ENCODE measurements at regions not wholly inside any gene's neighbourhood (a gene's known extent, or its start where the extent isn't known, plus 50 kb on each side); places are given as distances from the start of the nearest gene placed in this dataset.

GRCh38 chr10:130737186-130737585 lies 574.3 kb downstream of the TCERG1L start:
- TF ChIP-seq EZH2 (IDR thresholded peaks at IDR 0.05; ENCODE audit: low read length, unreplicated experiment) (no peak), EZH2phosphoT487 (IDR thresholded peaks at IDR 0.05; ENCODE audit: borderline replicate concordance, low read length) (no peak)
- TF ChIP-seq, protein P1, sequence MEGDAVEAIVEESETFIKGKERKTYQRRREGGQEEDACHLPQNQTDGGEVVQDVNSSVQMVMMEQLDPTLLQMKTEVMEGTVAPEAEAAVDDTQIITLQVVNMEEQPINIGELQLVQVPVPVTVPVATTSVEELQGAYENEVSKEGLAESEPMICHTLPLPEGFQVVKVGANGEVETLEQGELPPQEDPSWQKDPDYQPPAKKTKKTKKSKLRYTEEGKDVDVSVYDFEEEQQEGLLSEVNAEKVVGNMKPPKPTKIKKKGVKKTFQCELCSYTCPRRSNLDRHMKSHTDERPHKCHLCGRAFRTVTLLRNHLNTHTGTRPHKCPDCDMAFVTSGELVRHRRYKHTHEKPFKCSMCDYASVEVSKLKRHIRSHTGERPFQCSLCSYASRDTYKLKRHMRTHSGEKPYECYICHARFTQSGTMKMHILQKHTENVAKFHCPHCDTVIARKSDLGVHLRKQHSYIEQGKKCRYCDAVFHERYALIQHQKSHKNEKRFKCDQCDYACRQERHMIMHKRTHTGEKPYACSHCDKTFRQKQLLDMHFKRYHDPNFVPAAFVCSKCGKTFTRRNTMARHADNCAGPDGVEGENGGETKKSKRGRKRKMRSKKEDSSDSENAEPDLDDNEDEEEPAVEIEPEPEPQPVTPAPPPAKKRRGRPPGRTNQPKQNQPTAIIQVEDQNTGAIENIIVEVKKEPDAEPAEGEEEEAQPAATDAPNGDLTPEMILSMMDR (conservative IDR thresholded peaks at IDR 0.05; ENCODE audit: low read depth, low read length), result no peak
